HEK293 (cell line): ENCODE measurements at regions not wholly inside any gene's neighbourhood (a gene's known extent, or its start where the extent isn't known, plus 50 kb on each side); places are given as distances from the start of the nearest gene placed in this dataset.

Experiments used
- CTCF ChIA-PET: fragments of 350-600 bp; formaldehyde crosslinking; extraction: SDS; loops from one replicate; lab custom pipeline; 2021; ENCODE audit warnings: antibody characterized with exemption; lab: Yijun Ruan, JAX
- POLR2A ChIA-PET: fragments of 300-600 bp; formaldehyde crosslinking; extraction: SDS; loops from one replicate; lab custom pipeline; 2020; ENCODE audit warnings: antibody characterized with exemption, inconsistent platforms; lab: Yijun Ruan, JAX
- H3K27ac ChIP-seq: fragments of 200-500 bp; sonication (Bioruptor generic); 2 replicates; pipeline ENCODE4 v1.5.1; 2014; ENCODE audit warnings: low read depth, low read length, control low read depth, inconsistent platforms; ENCODE audit errors: extremely low read depth
- H3K36me3 ChIP-seq, 2 experiments: fragments of 200-500 bp in 1 of 2; sonication (Bioruptor generic) in 1 of 2; 1 replicate in 1 of 2; 2 replicates in 1 of 2; pipeline ENCODE4 v1.5.1; 2014 to 2017; ENCODE audit warnings: inconsistent platforms in 2 of 2, low read length in 2 of 2; ENCODE audit not compliant: control insufficient read depth in 2 of 2, insufficient read depth in 1 of 2
- H3K4me1 ChIP-seq: fragments of 200-500 bp; sonication (Bioruptor generic); 2 replicates; pipeline ENCODE4 v1.5.1; 2014; ENCODE audit warnings: mild to moderate bottlenecking, low read length, inconsistent platforms; ENCODE audit not compliant: control insufficient read depth, insufficient read depth
- H3K4me3 ChIP-seq: 2 replicates; pipeline ENCODE4 v1.5.1; 2011; ENCODE audit warnings: low read depth, mild to moderate bottlenecking, control low read depth, low read length, moderate library complexity
- H3K9me3 ChIP-seq: fragments of 200-500 bp; sonication (Bioruptor generic); 2 replicates; pipeline ENCODE4 v1.5.1; 2014; ENCODE audit warnings: low read depth, low read length, inconsistent platforms; ENCODE audit not compliant: control insufficient read depth, insufficient read depth
- KLF17 ChIP-seq: fragments of 450-650 bp; formaldehyde crosslinking; IDR thresholded peaks from 2 replicates; pipeline ENCODE4 v1.5.1; 2016; ENCODE audit warnings: missing biosample characterization, missing genetic modification characterization
- KLF8 ChIP-seq: fragments of 450-650 bp; formaldehyde crosslinking; IDR thresholded peaks from 2 replicates; pipeline ENCODE4 v1.5.1; 2016; ENCODE audit warnings: missing biosample characterization, missing genetic modification characterization
- PRDM2 ChIP-seq: fragments of 450-650 bp; formaldehyde crosslinking; IDR thresholded peaks from 2 replicates; pipeline ENCODE4 v1.5.1; 2016; ENCODE audit warnings: missing biosample characterization, missing genetic modification characterization, borderline replicate concordance
- PRDM4 ChIP-seq: fragments of 450-650 bp; formaldehyde crosslinking; IDR thresholded peaks from 2 replicates; pipeline ENCODE4 v1.5.1; 2017; ENCODE audit warnings: missing biosample characterization, missing genetic modification characterization
- SCRT1 ChIP-seq: fragments of 450-650 bp; formaldehyde crosslinking; IDR thresholded peaks from 2 replicates; pipeline ENCODE4 v1.5.1; 2016; ENCODE audit warnings: missing biosample characterization, missing genetic modification characterization, borderline replicate concordance
- ZBTB11 ChIP-seq: fragments of 450-650 bp; formaldehyde crosslinking; conservative IDR thresholded peaks from 2 replicates; pipeline ENCODE4 v1.5.1; 2016; ENCODE audit warnings: low read depth, missing biosample characterization, missing genetic modification characterization
- ZNF114 ChIP-seq: fragments of 450-650 bp; formaldehyde crosslinking; IDR thresholded peaks from 2 replicates; pipeline ENCODE4 v1.5.0; 2017; ENCODE audit warnings: missing biosample characterization, missing genetic modification characterization
- ZNF174 ChIP-seq: fragments of 450-650 bp; formaldehyde crosslinking; IDR thresholded peaks from 2 replicates; pipeline ENCODE4 v1.5.0; 2017; ENCODE audit warnings: missing biosample characterization, mild to moderate bottlenecking, missing genetic modification characterization
- ZNF184 ChIP-seq: fragments of 450-650 bp; IDR thresholded peaks from 2 replicates; pipeline ENCODE4 v1.5.1; 2018; ENCODE audit warnings: missing biosample characterization, mild to moderate bottlenecking, missing genetic modification characterization
- ZNF24 ChIP-seq: fragments of 450-650 bp; formaldehyde crosslinking; IDR thresholded peaks from 2 replicates; pipeline ENCODE4 v1.5.1; 2016; ENCODE audit warnings: missing biosample characterization, missing genetic modification characterization
- ZNF398 ChIP-seq: fragments of 450-650 bp; formaldehyde crosslinking; IDR thresholded peaks from 2 replicates; pipeline ENCODE4 v1.5.1; 2017; ENCODE audit warnings: missing biosample characterization, missing genetic modification characterization
- ZNF404 ChIP-seq: fragments of 450-650 bp; formaldehyde crosslinking; IDR thresholded peaks from 2 replicates; pipeline ENCODE4 v1.5.1; 2017; ENCODE audit warnings: missing biosample characterization, missing genetic modification characterization
- ZNF426 ChIP-seq: fragments of 450-650 bp; formaldehyde crosslinking; IDR thresholded peaks from 2 replicates; pipeline ENCODE4 v1.5.1; 2017; ENCODE audit warnings: missing biosample characterization, missing genetic modification characterization, mild to moderate bottlenecking, inconsistent platforms, moderate library complexity
- ZNF501 ChIP-seq: fragments of 450-650 bp; formaldehyde crosslinking; IDR thresholded peaks from 2 replicates; pipeline ENCODE4 v1.5.1; 2016; ENCODE audit warnings: missing biosample characterization, missing genetic modification characterization
- ZNF639 ChIP-seq: fragments of 450-650 bp; formaldehyde crosslinking; IDR thresholded peaks from 2 replicates; pipeline ENCODE4 v1.5.1; 2016; ENCODE audit warnings: missing biosample characterization, missing genetic modification characterization
- ZNF654 ChIP-seq: fragments of 450-650 bp; formaldehyde crosslinking; IDR thresholded peaks from 2 replicates; pipeline ENCODE4 v1.5.1; 2016; ENCODE audit warnings: low read depth, missing biosample characterization, missing genetic modification characterization
- ZNF677 ChIP-seq: fragments of 450-650 bp; IDR thresholded peaks from 2 replicates; pipeline ENCODE4 v1.5.0; 2018; ENCODE audit warnings: missing biosample characterization, mild to moderate bottlenecking, missing genetic modification characterization, moderate library complexity
- ZNF791 ChIP-seq: fragments of 450-650 bp; formaldehyde crosslinking; IDR thresholded peaks from 2 replicates; pipeline ENCODE4 v1.5.1; 2016; ENCODE audit warnings: missing biosample characterization, missing genetic modification characterization
- ZSCAN23 ChIP-seq: fragments of 450-650 bp; formaldehyde crosslinking; IDR thresholded peaks from 2 replicates; pipeline ENCODE4 v1.5.1; 2016; ENCODE audit warnings: missing biosample characterization, missing genetic modification characterization

- POLR2A ChIA-PET: no interaction called here
- Histone ChIP-seq H3K4me1 (peaks cover 3% of the 10 kb centered on the region; the same call in 1 of the 2 replicates), H3K9me3 (no peaks in the 10 kb centered on the region), H3K27ac (no peak overlapping the region), H3K4me3 (no peak overlapping the region), H3K36me3 (no peaks in the 10 kb centered on the region)
- CTCF ChIA-PET: no interaction called here
- TF ChIP-seq ZNF501 (tag by site-specific recombination): no peak
- no peak for TF ChIP-seq PRDM2
- TF ChIP-seq ZNF174: no peak
- TF ChIP-seq ZNF184 (tag by site-specific recombination): no peak
- no peak for TF ChIP-seq ZNF114 (tag by site-specific recombination)
- TF ChIP-seq ZNF677 (tag by site-specific recombination): no peak
- TF ChIP-seq SCRT1 (tag by site-specific recombination): no peak
- TF ChIP-seq ZNF654 (tag by site-specific recombination): no peak
- TF ChIP-seq ZNF404: no peak
- TF ChIP-seq ZNF639 (tag by site-specific recombination): no peak
- no peak for TF ChIP-seq ZNF426 (tag by site-specific recombination)
- TF ChIP-seq ZSCAN23 (tag by site-specific recombination): no peak
- TF ChIP-seq ZNF791 (tag by site-specific recombination): no peak
- TF ChIP-seq PRDM4 (tag by site-specific recombination): no peak
Observed at GRCh38 chr2:60334610-60335009, 218.8 kb downstream of the BCL11A start.

- ChIA-PET POLR2A (interaction anchor here (0.8 kb wide), 1 partner anchor 21 kb away, joined by 5 read pairs; no protein-coding TSS in a partner anchor), CTCF (no interaction called here)
- Histone ChIP-seq H3K9me3 (no peaks in the 10 kb centered on the region), H3K4me1 (peaks cover 3% of the 10 kb centered on the region; the same call in 1 of the 2 replicates), H3K27ac (no peak overlapping the region), H3K36me3 (no peaks in the 10 kb centered on the region), H3K4me3 (no peak overlapping the region)
- TF ChIP-seq KLF17 (tag by site-specific recombination): no peak
- no peak for TF ChIP-seq ZNF398 (tag by site-specific recombination)
- no peak for TF ChIP-seq KLF8 (tag by site-specific recombination)
- no peak for TF ChIP-seq ZNF24 (tag by site-specific recombination)
- TF ChIP-seq ZBTB11 (tag by site-specific recombination): no peak
Observed at GRCh38 chr2:60333264-60333663, 220.2 kb downstream of the BCL11A start.
